GM19397 (cell line): ENCODE measurements at regions not wholly inside any gene's neighbourhood (a gene's known extent, or its start where the extent isn't known, plus 50 kb on each side); places are given as distances from the start of the nearest gene placed in this dataset.

Experiments
- ATAC-seq: cut with Tn5 transposase; IDR thresholded peaks from one replicate; pipeline ENCODE4 v1.9.1; 2021; ENCODE audit warnings: mild to moderate bottlenecking, moderate library complexity; ENCODE audit not compliant: unreplicated experiment

DNA sequence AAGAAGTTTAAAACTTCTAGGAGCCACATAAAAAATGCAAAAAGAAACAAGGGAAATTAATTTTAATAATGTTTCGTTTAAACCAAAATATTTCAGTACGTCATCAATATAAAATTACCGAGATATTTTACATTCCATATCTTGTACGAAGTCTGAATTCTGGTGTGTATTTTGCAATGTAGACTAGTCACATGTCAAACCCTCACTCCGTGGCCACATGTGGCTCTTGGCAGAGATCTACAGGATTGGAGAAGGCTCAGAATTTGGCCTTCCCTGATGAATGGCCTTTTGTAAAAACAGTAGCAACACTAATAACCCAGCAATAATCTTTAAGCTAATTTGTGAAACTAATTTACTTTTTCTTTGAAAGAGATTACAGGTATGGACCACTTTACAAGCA, 217.1 kb downstream of the PRL start:
- no peak for ATAC-seq

DNA sequence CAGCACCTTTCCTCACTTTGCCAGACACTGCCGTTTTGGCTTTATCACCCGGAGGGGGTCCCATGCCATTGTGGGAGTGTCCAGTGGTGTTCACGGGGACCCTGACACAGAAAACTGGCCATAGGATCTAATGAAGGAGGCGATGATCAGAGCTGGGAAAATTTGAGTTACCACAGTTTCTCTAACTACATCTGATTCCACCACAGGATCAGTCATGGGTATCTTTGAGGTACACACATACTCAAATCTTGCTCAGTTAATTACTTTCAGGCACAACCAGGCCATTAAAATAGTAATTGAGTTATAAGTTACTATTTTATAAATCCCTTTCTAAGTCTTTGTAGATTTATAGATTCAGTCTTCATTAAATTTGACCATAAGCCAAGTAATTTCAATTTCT, 215.1 kb downstream of the PRL start:
- peak; percentile 63 for ATAC-seq

DNA sequence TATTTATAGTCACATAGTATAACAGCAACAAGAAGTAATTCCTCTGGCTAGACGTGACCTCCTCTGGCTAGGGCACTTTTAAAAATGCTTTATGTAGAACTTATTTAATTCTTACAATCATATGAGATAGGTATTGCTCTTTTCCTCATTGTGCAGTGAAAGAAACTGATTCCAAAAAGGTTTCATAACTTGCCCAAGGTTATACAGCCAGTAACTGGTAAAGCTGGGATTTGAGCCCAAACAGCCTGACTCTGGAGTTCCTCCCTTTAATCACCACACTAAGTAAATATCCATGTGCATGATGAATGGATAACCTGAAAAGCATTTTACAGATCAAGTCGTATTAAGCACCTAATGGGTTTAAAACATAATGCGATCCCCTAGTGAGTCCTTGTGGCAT, 214.6 kb downstream of the PRL start:
- ATAC-seq = no peak

DNA sequence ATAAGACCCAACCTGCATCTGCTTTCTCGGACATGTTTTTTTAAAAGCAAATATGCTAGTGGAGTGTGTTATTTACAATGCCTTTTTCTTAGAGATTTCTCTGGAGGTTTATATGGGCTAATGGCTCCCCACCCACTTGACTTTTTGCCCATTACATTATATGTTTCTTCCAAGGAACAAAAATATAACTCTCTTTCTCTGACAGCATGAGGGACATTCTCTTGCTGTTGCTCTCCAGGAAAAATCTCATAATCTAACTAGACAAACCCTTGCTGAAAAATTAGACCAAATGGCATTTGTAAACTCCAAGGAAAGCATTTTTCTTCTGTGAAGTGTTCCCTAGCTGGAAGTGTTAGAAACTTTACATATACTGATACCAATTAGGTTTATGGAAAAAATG, 213.7 kb downstream of the PRL start:
- no peak for ATAC-seq

DNA sequence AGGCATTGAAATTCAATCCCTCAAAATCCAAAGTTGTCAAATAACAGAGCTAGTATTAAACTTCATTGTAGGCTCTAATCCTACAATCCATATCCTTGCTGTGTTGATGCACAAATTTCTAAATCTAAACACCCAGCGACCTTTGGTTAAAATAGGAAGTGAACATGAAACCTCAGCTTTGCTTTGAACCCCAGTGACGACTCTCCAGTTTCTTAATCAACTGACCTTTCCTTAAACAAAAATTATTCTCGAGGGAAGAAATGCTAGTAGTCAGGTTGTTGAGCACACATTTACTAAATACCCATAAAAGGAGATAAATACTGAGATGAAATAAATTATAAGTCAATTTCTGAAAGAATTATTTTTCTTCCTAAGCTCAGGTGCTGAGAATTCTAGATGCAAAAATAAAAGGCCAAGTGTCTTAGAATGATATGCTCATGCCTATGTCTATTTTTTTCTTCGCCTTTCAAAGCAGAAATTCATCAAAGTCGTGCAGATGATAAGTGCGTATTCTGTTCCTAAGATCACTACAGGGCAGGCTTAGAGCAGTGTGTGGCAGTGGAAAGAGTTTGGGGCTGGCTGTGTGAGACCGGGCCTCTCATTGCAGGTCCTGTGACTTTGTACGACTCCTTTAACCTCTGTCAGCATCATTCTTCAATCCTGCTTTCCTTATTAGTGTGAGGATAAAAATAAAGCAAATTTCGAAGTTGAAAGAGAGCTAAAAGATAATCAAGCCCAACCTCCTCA, 208.7 kb downstream of the PRL start:
- ATAC-seq = no peak

DNA sequence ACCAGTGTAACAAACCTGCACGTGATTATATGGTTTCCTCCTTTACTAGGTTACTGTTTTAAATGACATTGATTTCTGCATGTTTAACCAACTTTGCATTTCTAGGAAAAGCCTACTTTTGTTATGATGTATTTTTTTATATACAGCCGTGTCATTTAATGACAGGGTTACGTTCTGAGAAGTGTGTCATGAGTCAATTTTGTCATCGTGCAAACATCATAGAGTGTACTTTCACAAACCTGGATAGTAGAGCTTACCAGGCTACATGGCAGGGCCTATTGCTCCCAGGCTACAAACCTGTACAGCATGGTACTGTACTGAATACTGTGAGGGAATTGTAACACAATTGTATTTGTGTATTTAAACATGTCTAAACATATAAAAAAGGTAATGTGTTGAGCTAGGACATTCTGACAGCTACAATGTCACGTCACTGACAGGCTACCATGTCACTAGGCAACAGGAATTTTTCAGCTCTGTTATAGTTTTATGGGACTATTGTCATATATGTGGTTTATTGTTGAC, 205.3 kb downstream of the PRL start:
- no peak for ATAC-seq

DNA sequence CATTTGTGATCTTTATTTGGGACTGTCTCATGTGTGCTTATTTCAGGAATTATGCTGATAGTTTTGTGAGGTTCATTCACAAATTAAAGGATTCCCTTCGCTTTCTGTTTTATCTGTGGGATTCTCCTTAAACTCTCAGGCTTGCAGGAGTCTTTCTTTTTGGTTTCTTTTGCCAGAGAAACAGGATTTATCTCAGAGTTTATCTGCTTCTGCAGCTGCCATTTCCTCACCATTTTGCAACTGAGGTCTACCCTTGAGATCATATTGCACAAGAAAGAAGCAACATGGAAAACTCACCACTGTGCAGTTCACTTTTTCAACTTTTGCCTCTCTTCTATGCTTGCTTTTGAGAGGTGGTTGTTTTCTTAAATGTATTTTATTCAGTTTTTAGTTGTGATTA, 201.0 kb downstream of the PRL start:
- ATAC-seq = no peak

DNA sequence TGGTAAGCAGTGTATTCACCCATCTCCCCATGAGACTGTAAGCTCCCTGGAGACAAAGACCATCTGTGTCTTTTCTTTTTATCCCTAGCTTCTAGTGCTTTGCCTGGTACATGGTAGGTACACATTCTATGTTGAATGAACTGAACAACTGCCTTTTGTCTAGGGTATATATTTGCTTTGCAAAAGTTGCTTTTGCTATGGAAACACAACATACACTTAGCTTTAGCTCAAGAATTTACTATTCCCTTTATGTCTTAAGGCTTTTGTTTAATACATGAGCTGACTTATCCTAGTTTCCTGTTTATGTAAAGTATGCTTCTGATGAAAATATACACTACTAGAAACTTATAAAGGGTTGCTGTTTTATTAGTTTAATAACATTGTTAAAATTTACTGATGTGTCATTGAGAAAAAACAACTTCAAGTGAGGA, 198.2 kb downstream of the PRL start:
- ATAC-seq = no peak

DNA sequence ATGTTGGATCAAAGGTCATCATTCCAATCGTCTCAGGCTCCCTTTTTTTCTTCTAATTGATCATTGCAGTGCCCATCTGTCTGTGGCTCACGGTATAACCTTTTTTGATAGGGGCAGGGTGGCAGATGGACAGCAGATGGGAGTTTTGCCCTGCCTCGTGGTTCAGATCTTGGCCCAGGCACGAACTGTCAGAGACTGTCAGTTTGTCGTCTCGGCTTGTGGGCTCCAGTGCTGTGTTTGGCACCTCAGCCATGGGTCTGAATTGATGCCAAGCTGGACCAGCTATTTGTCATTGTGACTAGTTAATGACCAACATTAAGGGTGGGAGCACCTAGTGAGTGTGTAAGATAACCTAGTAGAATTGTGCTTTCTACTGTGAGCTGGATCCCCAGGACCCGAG, 197.6 kb downstream of the PRL start:
- no peak for ATAC-seq

DNA sequence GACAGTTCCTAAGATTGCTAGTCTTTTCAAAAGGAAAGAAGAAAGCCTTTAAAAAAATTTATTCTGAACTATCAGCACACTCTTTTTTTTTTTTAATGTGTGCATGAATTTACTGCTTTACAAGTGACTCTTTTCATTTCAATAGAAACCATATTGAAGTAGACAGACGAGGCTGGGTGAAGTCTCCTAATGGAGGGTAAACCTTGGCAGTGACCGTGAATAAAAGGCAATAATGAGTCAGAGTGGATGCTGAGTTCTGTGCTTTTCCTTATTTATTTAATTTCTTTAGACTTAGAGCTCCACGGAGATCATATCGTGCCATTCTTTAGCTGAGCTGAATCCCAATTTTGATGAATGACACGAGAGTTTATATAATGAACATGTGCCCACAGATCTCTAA, 196.9 kb downstream of the PRL start:
- ATAC-seq = no peak

DNA sequence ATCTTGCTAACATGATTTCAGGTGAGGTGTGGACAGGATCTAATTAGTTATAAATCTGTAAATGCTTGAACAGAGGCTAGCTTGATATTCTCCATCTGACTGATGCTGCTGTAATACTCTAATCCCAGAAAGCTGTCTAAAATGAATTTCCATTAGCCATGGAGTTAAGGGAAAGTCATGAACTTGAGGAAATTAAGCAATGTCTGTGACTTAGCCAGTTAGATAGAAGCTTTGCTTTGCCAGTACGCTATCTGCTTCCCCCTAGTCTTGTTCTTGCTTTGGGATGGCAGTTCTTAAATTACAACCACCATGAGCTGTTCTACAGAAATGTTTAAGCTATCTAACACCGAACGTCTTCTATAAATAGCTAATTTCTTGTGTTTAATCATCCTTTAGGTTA, 195.7 kb downstream of the PRL start:
- ATAC-seq = no peak

DNA sequence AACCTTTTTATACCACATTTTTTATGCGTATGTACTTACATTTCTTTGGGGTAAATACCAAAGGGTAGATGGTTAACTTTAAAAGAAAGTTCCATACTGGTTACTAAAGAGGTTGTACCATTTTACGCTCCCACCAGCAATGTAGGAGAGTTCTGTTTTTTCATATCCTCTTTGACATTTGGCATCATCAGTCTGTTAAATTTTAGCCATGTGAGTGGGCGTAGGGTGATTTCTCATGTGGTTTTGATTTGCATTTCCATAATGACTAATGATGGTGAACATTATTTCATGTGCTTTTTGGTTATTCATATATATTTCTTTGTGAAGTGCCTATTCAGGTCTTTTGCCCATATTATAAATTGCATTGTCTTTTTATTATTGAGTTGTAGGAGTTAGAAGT, 194.2 kb downstream of the PRL start:
- peak; percentile 91 for ATAC-seq

DNA sequence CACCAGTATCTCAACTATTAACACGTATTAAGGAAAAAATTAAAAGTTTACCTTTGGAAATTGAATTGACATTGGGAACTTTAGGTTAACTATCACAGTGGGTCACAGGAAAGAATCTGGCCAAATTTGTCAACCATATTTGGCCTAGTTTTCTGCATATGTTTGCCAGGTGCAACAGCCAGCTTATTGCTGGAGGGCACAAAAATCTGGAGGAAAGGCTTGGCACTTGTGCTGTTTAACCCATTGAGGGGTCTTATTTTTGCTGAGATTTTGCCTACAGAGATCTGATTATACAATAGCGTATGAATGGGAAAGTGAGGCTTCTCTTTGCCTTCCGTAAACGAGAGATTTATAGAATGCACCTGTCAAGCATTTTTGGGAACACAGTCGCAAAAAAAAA, 190.4 kb downstream of the PRL start:
- no peak for ATAC-seq

DNA sequence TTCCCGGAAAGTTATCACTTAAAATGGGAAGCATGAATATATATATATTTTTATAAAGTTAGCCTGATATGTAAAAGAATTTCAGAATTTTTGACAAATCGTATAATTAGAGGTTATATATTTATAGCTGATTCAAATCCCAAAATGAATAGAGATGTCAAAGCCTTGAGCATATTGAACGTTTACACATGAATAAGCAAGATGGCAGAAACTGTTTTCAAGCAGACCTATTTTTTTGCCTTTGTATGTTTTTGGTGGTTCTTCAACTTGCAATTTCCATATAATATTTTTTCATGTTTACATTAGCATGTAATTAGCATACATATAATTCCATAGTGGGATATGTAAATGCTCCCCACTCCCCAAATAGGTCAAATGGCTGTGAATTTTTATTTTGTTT, 189.9 kb downstream of the PRL start:
- no peak for ATAC-seq

DNA sequence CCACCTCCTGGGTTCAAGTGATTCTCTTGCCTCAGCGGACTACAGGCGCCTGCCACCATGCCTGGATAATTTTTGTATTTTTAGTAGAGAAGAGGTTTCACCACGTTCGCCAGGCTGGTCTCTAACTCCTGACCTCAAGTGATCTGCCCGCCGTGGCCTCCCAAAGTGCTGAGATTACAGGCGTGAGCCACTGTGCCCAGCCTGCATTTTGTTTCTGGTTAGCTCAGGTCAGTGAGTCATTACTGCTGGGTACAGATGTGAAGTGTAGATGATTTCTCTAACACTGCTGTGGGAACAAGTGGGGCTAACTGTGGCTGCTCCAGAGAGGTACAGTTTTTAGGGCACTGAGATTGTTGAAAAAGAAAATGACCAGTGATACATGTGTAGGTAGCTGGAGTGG, 188.6 kb downstream of the PRL start:
- ATAC-seq = no peak

DNA sequence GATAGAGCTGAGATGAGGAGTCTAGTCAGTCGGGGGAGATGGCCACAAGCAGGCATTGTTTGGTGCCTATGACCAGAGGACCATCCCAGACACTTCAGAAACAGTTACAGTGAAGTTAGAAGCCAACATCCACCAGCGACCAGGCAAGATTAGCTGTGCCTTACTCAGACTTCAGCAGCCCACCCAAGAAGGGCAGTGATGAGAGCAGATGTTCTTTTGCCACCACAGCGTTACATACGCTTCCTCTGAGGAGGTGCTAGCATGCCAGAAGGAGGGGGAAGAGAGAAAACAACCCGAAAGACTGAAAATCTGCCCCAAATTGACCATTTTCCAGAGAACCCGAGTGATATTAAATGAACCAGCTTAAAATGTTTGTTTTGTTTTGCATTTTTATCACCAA, 186.8 kb downstream of the PRL start:
- ATAC-seq = no peak

DNA sequence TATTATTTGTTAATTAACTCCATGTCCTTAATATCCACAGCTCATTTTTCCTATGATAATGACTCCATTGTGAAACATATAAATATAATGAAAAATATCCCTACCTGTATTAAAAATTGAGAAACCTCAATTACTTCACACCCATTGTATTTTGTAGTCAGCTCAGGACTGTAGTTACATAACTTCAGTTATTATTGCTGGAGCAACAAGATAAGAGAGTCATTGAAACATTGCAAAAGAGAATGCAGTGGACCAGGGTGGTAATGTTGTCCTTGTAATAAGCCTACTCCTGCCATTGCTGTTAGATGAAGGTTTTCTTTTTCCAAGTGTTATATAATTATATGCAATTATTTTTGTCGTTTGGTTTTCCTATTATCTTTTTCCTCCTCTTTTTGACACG, 184.4 kb downstream of the PRL start:
- ATAC-seq = no peak

DNA sequence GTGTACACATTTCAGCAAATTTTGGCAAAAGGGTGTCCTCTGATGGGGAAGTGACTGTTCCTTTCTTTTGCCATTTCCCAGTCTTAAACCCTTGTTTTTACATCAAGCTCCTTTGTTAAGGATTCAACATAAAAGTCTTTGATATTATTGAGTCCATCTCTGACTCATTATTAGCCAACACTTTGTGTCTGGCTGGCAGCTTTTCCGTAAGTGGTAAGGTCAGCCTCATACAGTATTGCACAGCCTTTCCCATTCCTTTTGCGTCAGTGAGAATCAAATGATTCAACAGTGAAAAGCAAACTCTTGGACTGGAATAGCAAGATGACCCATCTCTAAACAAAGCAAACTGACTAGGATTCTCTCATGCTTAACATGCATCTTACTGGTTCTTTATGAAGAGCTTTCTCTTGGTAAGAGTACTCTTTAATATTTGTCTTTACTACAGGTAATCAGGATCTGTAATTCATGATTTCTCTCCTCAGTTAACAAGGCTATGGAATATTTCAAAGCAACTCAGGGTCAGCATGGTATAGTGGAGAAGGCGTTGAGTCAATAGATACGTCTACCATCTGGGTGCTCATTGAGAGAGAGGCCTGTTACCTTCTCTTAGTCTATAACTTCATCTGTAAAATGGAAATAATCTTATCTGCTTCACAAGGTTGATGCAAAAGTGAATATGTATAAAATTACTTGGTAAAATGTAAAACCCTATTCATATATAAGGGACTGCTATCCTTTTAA, 183.6 kb downstream of the PRL start:
- ATAC-seq = no peak

DNA sequence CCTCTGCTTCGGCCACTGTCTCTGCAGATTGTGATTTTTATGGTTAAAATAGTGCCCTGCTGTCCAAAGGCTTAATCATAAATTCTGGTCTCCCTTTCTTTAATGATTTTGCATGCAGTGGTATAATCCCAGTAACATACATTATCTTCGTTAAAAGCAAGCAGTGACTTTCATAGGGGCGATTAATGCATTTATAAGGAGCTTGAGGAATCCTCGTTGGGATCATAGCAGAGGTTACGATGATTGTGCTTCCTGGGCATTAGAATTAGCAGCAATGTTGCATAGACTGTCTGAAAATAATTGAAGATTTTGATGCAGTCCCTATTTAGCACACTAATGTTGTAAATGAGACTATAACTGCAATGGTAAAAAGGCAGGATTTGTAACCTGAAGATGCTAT, 181.3 kb downstream of the PRL start:
- ATAC-seq = no peak

DNA sequence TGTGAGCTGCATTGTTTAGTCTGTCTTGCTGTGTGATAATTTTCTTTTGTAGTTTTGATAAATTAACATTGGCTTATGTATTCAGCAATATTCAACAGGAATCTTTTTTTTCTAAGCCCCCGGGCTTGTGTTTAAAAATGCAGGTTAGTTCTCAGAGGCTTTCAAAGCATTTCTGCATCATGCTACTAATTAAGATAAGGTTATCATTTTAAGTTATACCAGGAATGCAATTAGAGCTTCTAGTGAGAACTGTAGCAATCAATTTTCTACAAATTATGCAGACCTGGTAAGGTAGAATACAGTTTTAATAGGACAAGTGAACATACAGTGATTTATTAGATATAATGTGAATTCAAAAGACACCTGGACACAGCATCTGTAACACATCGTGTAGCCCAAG, 179.2 kb downstream of the PRL start:
- ATAC-seq = no peak

DNA sequence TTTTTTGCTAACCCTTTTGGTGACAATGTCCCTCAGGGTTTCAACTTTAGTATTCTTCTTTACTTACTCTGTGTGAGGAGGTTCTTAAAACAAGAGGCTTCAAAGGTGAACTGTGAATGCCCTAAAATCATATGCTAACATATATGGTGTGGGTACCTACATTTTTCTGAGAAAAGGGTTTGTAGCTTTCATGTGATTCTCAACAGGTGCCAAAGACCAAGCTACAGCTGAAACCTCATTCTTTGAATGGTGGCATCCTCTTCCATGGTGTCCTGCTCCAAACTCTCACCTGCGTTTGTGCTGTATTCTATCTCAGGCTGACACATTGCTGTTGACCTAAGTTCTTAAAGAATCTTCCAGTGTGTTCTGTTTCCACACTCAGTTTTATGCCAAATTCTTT, 177.3 kb downstream of the PRL start:
- ATAC-seq = no peak

DNA sequence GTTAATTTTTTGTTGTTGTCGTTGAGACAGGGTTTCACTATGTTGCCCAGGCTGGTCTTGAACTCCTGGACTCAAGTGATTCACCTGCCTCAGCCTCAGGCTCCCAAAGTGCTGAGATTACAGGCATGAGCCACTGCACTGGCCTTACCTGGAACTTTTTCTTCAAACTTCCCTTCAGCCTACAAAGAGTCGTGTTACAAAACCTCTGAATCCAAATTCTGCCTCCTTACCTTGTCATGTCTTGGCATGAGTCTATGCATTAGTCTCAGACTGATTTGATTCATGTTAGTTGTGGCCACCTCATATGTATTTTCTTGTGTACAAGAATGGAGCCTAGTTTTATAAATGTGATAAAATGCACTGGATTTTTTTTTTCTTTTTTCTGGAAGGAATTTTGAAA, 172.1 kb downstream of the PRL start:
- ATAC-seq = no peak
